IMR-90 (cell line): ENCODE measurements at regions not wholly inside any gene's neighbourhood (a gene's known extent, or its start where the extent isn't known, plus 50 kb on each side); places are given as distances from the start of the nearest gene placed in this dataset.

Experiments used
- ATAC-seq: fragments of 200-7000 bp; cut with Tn5 transposase; 2 replicates; pipeline ENCODE4 v1.9.1; 2020; ENCODE audit warnings: low read depth, mild to moderate bottlenecking, moderate library complexity
- BruUV-seq: library from RNA; stranded (reverse); fragments of 400-500 nt; replicated peaks from 2 replicates; lab custom pipeline; 2021; lab: Mats Ljungman, UMichigan
- CTCF ChIA-PET: fragments of 300-600 bp; formaldehyde crosslinking; extraction: SDS; loops from one replicate; lab custom pipeline; 2021; ENCODE audit warnings: antibody characterized with exemption; lab: Yijun Ruan, JAX
- POLR2A ChIA-PET: fragments of 300-600 bp; sonication (Branson Sonifier 250); formaldehyde crosslinking; loops from one replicate; lab custom pipeline; 2022; ENCODE audit warnings: antibody characterized with exemption; ENCODE audit not compliant: unreplicated experiment; lab: Charles Lee
- DNase-seq: peaks from one replicate; pipeline ENCODE4 v3.0.0; 2013
- H2AFZ ChIP-seq: replicated peaks from 2 replicates; pipeline ENCODE3; 2013; ENCODE audit warnings: low read length, mild to moderate bottlenecking; ENCODE audit not compliant: poor library complexity
- H2AK5ac ChIP-seq: 2 replicates; pipeline ENCODE4 v1.6.1; 2013; ENCODE audit warnings: low read depth, low read length, inconsistent platforms
- H2AK9ac ChIP-seq: replicated peaks from 2 replicates; pipeline ENCODE3; 2013; ENCODE audit warnings: mild to moderate bottlenecking, low read depth, low read length, moderate library complexity; ENCODE audit not compliant: poor library complexity
- H2BK120ac ChIP-seq: 2 replicates; pipeline ENCODE4 v1.6.1; 2013; ENCODE audit warnings: low read depth, low read length, inconsistent platforms
- H2BK15ac ChIP-seq: 3 replicates; pipeline ENCODE4 v1.6.1; 2013; ENCODE audit warnings: low read depth, low read length, inconsistent platforms
- H2BK20ac ChIP-seq: 2 replicates; pipeline ENCODE4 v1.6.1; 2013; ENCODE audit warnings: low read depth, mild to moderate bottlenecking, inconsistent platforms, low read length, moderate library complexity
- H2BK5ac ChIP-seq: 2 replicates; pipeline ENCODE4 v1.6.1; 2013; ENCODE audit warnings: mild to moderate bottlenecking, low read depth, low read length, inconsistent platforms; ENCODE audit not compliant: poor library complexity, severe bottlenecking
- H3K14ac ChIP-seq: replicated peaks from 2 replicates; pipeline ENCODE4 v1.6.1; 2013; ENCODE audit warnings: low read depth, low read length, inconsistent platforms
- H3K18ac ChIP-seq: 2 replicates; pipeline ENCODE4 v1.6.1; 2013; ENCODE audit warnings: low read depth, low read length, control low read depth
- H3K23ac ChIP-seq: 2 replicates; pipeline ENCODE4 v1.6.1; 2013; ENCODE audit warnings: low read depth, low read length, inconsistent platforms
- H3K27ac ChIP-seq: 2 replicates; pipeline ENCODE4 v1.5.1; 2013; ENCODE audit warnings: mild to moderate bottlenecking, control low read depth, low read length; ENCODE audit not compliant: insufficient read depth
- H3K27me3 ChIP-seq: 2 replicates; pipeline ENCODE4 v1.6.1; 2013; ENCODE audit warnings: low read length; ENCODE audit not compliant: control insufficient read depth, insufficient read depth
- H3K36me3 ChIP-seq: 2 replicates; pipeline ENCODE4 v1.6.1; 2013; ENCODE audit warnings: low read length, mixed read lengths; ENCODE audit not compliant: control insufficient read depth, insufficient read depth
- H3K4ac ChIP-seq: 2 replicates; pipeline ENCODE4 v1.6.1; 2013; ENCODE audit warnings: low read depth, low read length, inconsistent platforms
- H3K4me1 ChIP-seq: 2 replicates; pipeline ENCODE4 v1.6.1; 2013; ENCODE audit warnings: low read length, mixed read lengths; ENCODE audit not compliant: control insufficient read depth, insufficient read depth
- H3K4me2 ChIP-seq: 2 replicates; pipeline ENCODE4 v1.6.1; 2013; ENCODE audit warnings: low read depth, mild to moderate bottlenecking, control low read depth, low read length, moderate library complexity
- H3K4me3 ChIP-seq: 2 replicates; pipeline ENCODE4 v1.5.1; 2013; ENCODE audit warnings: low read depth, mild to moderate bottlenecking, control low read depth, low read length, moderate library complexity; ENCODE audit not compliant: insufficient read depth
- H3K56ac ChIP-seq: 2 replicates; pipeline ENCODE4 v1.6.1; 2013; ENCODE audit warnings: low read length, inconsistent platforms; ENCODE audit not compliant: insufficient read depth; ENCODE audit errors: extremely low read depth
- H3K79me1 ChIP-seq, 2 experiments: 2 replicates each; pipeline ENCODE4 v1.6.1; 2013; ENCODE audit warnings: low read length in 2 of 2, inconsistent platforms in 1 of 2, low read depth in 1 of 2
- H3K9ac ChIP-seq: 2 replicates; pipeline ENCODE4 v1.6.1; 2013; ENCODE audit warnings: low read depth, low read length, control low read depth
- H3K9me1 ChIP-seq: 2 replicates; pipeline ENCODE4 v1.6.1; 2013; ENCODE audit warnings: low read length, inconsistent platforms; ENCODE audit not compliant: insufficient read depth
- H3K9me3 ChIP-seq: 2 replicates; pipeline ENCODE4 v1.6.1; 2013; ENCODE audit warnings: low read length; ENCODE audit not compliant: control insufficient read depth, insufficient read depth
- H4K20me1 ChIP-seq: 2 replicates; pipeline ENCODE4 v1.6.1; 2013; ENCODE audit warnings: low read length, inconsistent platforms; ENCODE audit not compliant: insufficient read depth
- H4K5ac ChIP-seq: 2 replicates; pipeline ENCODE4 v1.6.1; 2013; ENCODE audit warnings: mild to moderate bottlenecking, low read depth, low read length, control low read depth
- H4K8ac ChIP-seq, 2 experiments: 2 replicates each; pipeline ENCODE4 v1.6.1; 2013; ENCODE audit warnings: low read depth in 2 of 2, low read length in 2 of 2, control low read depth in 1 of 2, inconsistent platforms in 1 of 2
- H4K91ac ChIP-seq: 2 replicates; pipeline ENCODE4 v1.6.1; 2013; ENCODE audit warnings: low read depth, low read length, inconsistent platforms; ENCODE audit not compliant: insufficient read depth
- BHLHE40 ChIP-seq: fragments of 150-350 bp; IDR thresholded peaks from 2 replicates; pipeline ENCODE4 v1.6.1; 2016; ENCODE audit warnings: mild to moderate bottlenecking, low read depth, low read length
- CEBPB ChIP-seq: IDR thresholded peaks from 2 replicates; pipeline ENCODE4 v1.6.1; 2012; ENCODE audit warnings: low read depth, low read length, improper control_type of control experiment
- CHD1 ChIP-seq: IDR thresholded peaks from 2 replicates; pipeline ENCODE4 v1.6.1; 2012; ENCODE audit warnings: low read depth, low read length, improper control_type of control experiment
- ELK1 ChIP-seq: fragments of 150-350 bp; IDR thresholded peaks from 2 replicates; pipeline ENCODE4 v1.6.1; 2016; ENCODE audit warnings: low read depth, mild to moderate bottlenecking, low read length, moderate library complexity, borderline replicate concordance
- FOS ChIP-seq: fragments of 150-350 bp; IDR thresholded peaks from 2 replicates; pipeline ENCODE4 v1.6.1; 2016; ENCODE audit warnings: low read depth, low read length
- MAFK ChIP-seq: IDR thresholded peaks from 2 replicates; pipeline ENCODE4 v1.6.1; 2012; ENCODE audit warnings: low read depth, low read length, improper control_type of control experiment
- MAZ ChIP-seq: IDR thresholded peaks from 2 replicates; pipeline ENCODE4 v1.6.1; 2012; ENCODE audit warnings: low read depth, mild to moderate bottlenecking, low read length, improper control_type of control experiment, moderate library complexity, borderline replicate concordance
- MXI1 ChIP-seq: IDR thresholded peaks from 2 replicates; pipeline ENCODE4 v1.6.1; 2012; ENCODE audit warnings: low read depth, mild to moderate bottlenecking, low read length, moderate library complexity, borderline replicate concordance
- NFE2L2 ChIP-seq: fragments of 150-350 bp; IDR thresholded peaks from 2 replicates; pipeline ENCODE4 v1.6.1; 2016; ENCODE audit warnings: low read depth, mild to moderate bottlenecking, low read length
- POLR2A ChIP-seq: IDR thresholded peaks from 2 replicates; pipeline ENCODE4 v1.6.1; 2012; ENCODE audit warnings: mild to moderate bottlenecking, low read depth, low read length
- RAD21 ChIP-seq: IDR thresholded peaks from 2 replicates; pipeline ENCODE4 v1.6.1; 2012; ENCODE audit warnings: low read length, improper control_type of control experiment
- RCOR1 ChIP-seq: IDR thresholded peaks from 2 replicates; pipeline ENCODE4 v1.6.1; 2012; ENCODE audit warnings: mild to moderate bottlenecking, low read length, improper control_type of control experiment; ENCODE audit not compliant: insufficient replicate concordance
- RFX5 ChIP-seq: IDR thresholded peaks from 2 replicates; pipeline ENCODE4 v1.8.0; 2012; ENCODE audit warnings: low read depth, mild to moderate bottlenecking, low read length, moderate library complexity
- SMC3 ChIP-seq: fragments of 150-350 bp; IDR thresholded peaks from 2 replicates; pipeline ENCODE4 v1.6.1; 2016; ENCODE audit warnings: low read depth, mild to moderate bottlenecking, antibody characterized with exemption, low read length, moderate library complexity
- WGBS, 2 experiments: methylation state at CpG; one replicate each; pipeline versions ENCODE4 v1.1.5 to v1.1.7; 2013; ENCODE audit warnings: missing lambda C conversion rate in 2 of 2; ENCODE audit not compliant: insufficient read length in 1 of 2; ENCODE audit errors: extremely low coverage in 2 of 2; 5-methylcytosine and 5-hydroxymethylcytosine counted together
- dilution Hi-C: fragments of 300-500 bp; cut with HindIII; formaldehyde crosslinking; loops from one replicate; pipeline ENCODE4 v1.14.3; 2018; ENCODE audit warnings: low sequenced_read_pairs; ENCODE audit not compliant: unreplicated experiment
- in situ Hi-C: fragments of 300-500 bp; cut with MboI; formaldehyde crosslinking; loops from 3 replicates; pipeline ENCODE4 v1.14.3; 2019; ENCODE audit warnings: low sequenced_read_pairs, inconsistent platforms, mixed read lengths
- intact Hi-C: fragments of 100-400 bp; cut with micrococcal nuclease; formaldehyde crosslinking; loops from 2 replicates; pipeline ENCODE4 v1.10.0; 2022
- TF ChIP-seq, protein P1 (sequence below): fragments of 150-350 bp; IDR thresholded peaks from 2 replicates; pipeline ENCODE4 v1.6.1; 2017; ENCODE audit warnings: mild to moderate bottlenecking, antibody characterized with exemption, low read length, low read depth
- TF ChIP-seq, protein P2 (sequence below): conservative IDR thresholded peaks from 2 replicates; pipeline ENCODE4 v1.5.1; 2012; ENCODE audit warnings: mild to moderate bottlenecking, low read depth, low read length, improper control_type of control experiment

DNA sequence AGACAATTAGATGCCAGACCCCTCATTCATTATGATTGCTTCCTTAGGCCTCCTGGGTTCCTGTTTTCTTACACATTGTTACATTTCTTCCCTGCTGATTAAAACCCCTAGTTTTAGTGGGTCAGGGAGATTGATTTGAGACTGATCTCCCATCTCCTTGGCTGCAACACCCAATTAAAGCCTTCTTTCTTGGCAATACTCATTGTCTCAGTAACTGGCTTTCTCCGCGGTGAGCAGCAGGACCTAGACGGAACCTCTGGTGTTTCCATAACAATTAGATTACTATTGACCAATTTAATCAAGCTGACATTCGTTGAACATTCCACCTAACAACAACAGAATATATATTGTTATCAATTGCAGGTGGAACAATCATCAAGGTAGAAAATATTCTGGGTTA, 1676.4 kb upstream of the SLC39A10 start:
- Histone ChIP-seq H3K79me1 (no peaks in the 10 kb centered on the region), H3K4me1 (no peaks in the 10 kb centered on the region), H4K8ac (no peak overlapping the region), H4K5ac (no peak overlapping the region), H3K23ac (no peak overlapping the region), H3K56ac (no peak overlapping the region), H2BK20ac (no peak overlapping the region), H3K9ac (no peak overlapping the region), H2BK5ac (no peak overlapping the region), H4K20me1 (no peaks in the 10 kb centered on the region), H2AK9ac (no peak overlapping the region), H3K27ac (no peak overlapping the region), H3K4me2 (no peak overlapping the region), H3K14ac (no peak overlapping the region), H3K4ac (no peak overlapping the region), H3K36me3 (no peaks in the 10 kb centered on the region), H2BK15ac (no peak overlapping the region), H3K4me3 (no peak overlapping the region), H3K27me3 (no peaks in the 10 kb centered on the region), H2BK120ac (no peak overlapping the region), H4K91ac (no peak overlapping the region), H3K9me3 (peaks cover 3% of the 10 kb centered on the region; the same call in 1 of the 2 replicates), H3K18ac (no peak overlapping the region), H2AFZ (no peak overlapping the region), H3K9me1 (no peaks in the 10 kb centered on the region), H2AK5ac (no peak overlapping the region)
- intact Hi-C loops, result no loop called here
- no TSS peak for BruUV-seq
- no peak for DNase-seq
- ChIA-PET CTCF (no interaction called here), POLR2A (no interaction called here)
- WGBS, 2 experiments, result no CpG with 5 or more reads among the region's 4 CpGs
- dilution Hi-C loops, result no loop called here
- ATAC-seq, result no peak
- in situ Hi-C loops, result no loop called here
- TF ChIP-seq CHD1 (no peak), POLR2A (no peak), RCOR1 (no peak), MAFK (no peak), MXI1 (no peak), RAD21 (no peak), ELK1 (no peak), NFE2L2 (no peak), FOS (no peak), CEBPB (no peak), BHLHE40 (no peak), MAZ (no peak), SMC3 (no peak), RFX5 (no peak)
- TF ChIP-seq, protein P1, sequence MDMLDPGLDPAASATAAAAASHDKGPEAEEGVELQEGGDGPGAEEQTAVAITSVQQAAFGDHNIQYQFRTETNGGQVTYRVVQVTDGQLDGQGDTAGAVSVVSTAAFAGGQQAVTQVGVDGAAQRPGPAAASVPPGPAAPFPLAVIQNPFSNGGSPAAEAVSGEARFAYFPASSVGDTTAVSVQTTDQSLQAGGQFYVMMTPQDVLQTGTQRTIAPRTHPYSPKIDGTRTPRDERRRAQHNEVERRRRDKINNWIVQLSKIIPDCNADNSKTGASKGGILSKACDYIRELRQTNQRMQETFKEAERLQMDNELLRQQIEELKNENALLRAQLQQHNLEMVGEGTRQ, result no peak
- TF ChIP-seq, protein P2, sequence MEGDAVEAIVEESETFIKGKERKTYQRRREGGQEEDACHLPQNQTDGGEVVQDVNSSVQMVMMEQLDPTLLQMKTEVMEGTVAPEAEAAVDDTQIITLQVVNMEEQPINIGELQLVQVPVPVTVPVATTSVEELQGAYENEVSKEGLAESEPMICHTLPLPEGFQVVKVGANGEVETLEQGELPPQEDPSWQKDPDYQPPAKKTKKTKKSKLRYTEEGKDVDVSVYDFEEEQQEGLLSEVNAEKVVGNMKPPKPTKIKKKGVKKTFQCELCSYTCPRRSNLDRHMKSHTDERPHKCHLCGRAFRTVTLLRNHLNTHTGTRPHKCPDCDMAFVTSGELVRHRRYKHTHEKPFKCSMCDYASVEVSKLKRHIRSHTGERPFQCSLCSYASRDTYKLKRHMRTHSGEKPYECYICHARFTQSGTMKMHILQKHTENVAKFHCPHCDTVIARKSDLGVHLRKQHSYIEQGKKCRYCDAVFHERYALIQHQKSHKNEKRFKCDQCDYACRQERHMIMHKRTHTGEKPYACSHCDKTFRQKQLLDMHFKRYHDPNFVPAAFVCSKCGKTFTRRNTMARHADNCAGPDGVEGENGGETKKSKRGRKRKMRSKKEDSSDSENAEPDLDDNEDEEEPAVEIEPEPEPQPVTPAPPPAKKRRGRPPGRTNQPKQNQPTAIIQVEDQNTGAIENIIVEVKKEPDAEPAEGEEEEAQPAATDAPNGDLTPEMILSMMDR, result no peak
